ENCODE measurements at regions not wholly inside any gene's neighbourhood (a gene's known extent, or its start where the extent isn't known, plus 50 kb on each side); places are given as distances from the start of the nearest gene placed in this dataset.

DNA sequence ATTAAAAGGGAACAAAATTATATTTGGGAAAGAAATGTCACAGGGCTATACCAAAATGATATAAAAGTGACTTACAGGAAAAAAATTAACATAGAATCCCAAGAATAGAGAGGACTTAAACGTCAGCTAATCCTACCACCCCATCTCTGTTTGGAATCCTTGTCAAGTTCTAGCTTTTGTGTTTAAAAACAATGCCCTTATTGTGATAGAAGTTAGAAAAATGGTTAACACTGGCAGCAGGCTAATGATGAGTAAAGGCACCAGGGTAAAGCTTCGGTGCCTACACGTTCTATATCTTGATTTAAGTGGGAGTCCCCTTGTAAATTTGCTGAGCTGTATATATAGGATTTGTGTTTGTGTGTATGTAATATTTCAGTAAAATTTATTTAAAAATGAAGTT lies 453.3 kb upstream of the TENM4 start:
- TF ChIP-seq, protein P1, sequence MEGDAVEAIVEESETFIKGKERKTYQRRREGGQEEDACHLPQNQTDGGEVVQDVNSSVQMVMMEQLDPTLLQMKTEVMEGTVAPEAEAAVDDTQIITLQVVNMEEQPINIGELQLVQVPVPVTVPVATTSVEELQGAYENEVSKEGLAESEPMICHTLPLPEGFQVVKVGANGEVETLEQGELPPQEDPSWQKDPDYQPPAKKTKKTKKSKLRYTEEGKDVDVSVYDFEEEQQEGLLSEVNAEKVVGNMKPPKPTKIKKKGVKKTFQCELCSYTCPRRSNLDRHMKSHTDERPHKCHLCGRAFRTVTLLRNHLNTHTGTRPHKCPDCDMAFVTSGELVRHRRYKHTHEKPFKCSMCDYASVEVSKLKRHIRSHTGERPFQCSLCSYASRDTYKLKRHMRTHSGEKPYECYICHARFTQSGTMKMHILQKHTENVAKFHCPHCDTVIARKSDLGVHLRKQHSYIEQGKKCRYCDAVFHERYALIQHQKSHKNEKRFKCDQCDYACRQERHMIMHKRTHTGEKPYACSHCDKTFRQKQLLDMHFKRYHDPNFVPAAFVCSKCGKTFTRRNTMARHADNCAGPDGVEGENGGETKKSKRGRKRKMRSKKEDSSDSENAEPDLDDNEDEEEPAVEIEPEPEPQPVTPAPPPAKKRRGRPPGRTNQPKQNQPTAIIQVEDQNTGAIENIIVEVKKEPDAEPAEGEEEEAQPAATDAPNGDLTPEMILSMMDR (IDR thresholded peaks at IDR 0.05), result no peak
- no peak for TF ChIP-seq POLR2A (IDR thresholded peaks at IDR 0.05)
